Loucy (cell line): ENCODE measurements at regions not wholly inside any gene's neighbourhood (a gene's known extent, or its start where the extent isn't known, plus 50 kb on each side); places are given as distances from the start of the nearest gene placed in this dataset.

ENCODE experiments used
- EZH2phosphoT487 ChIP-seq: fragments of 200-600 bp; IDR thresholded peaks from 2 replicates; pipeline ENCODE4 v1.6.1; 2018; ENCODE audit warnings: antibody characterized with exemption, mild to moderate bottlenecking, moderate library complexity, borderline replicate concordance
- TF ChIP-seq, protein P1 (sequence below): fragments of 200-600 bp; sonication (generic); conservative IDR thresholded peaks from 2 replicates; pipeline ENCODE4 v1.5.1; 2014; ENCODE audit warnings: mild to moderate bottlenecking, antibody characterized with exemption, low read length

DNA sequence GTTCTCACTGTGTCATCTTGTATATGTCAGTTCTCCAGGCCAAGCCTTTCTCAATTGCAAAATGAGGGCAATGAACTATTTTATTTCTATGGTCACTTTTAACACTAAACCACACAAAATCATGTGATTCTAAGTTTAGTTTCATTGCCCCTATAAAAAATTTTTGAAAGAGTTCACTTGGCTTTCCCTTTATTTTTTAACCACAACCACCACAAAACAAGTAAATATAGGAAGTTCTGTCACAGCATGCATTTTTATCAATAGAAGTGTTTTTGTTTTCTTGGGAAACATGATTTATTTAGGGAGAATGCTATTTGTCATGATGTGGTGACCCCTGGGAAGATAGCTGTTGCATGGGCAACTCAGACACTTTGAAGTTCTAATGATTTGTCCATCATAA is 169.1 kb downstream of the CSNK1G3 start:
- TF ChIP-seq, protein P1, sequence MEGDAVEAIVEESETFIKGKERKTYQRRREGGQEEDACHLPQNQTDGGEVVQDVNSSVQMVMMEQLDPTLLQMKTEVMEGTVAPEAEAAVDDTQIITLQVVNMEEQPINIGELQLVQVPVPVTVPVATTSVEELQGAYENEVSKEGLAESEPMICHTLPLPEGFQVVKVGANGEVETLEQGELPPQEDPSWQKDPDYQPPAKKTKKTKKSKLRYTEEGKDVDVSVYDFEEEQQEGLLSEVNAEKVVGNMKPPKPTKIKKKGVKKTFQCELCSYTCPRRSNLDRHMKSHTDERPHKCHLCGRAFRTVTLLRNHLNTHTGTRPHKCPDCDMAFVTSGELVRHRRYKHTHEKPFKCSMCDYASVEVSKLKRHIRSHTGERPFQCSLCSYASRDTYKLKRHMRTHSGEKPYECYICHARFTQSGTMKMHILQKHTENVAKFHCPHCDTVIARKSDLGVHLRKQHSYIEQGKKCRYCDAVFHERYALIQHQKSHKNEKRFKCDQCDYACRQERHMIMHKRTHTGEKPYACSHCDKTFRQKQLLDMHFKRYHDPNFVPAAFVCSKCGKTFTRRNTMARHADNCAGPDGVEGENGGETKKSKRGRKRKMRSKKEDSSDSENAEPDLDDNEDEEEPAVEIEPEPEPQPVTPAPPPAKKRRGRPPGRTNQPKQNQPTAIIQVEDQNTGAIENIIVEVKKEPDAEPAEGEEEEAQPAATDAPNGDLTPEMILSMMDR: no peak
- TF ChIP-seq EZH2phosphoT487: no peak
